DND-41 (cell line): ENCODE measurements at regions not wholly inside any gene's neighbourhood (a gene's known extent, or its start where the extent isn't known, plus 50 kb on each side); places are given as distances from the start of the nearest gene placed in this dataset.
"Not testable (repeated sequence)": the region's sequence is repeated elsewhere in the genome, so short reads cannot be mapped to it uniquely, and the experiment has no call there.

ENCODE experiments used
- ATAC-seq: fragments of 200-7000 bp; cut with Tn5 transposase; 3 replicates; pipeline ENCODE4 v1.9.1; 2021; ENCODE audit warnings: low read depth; ENCODE audit not compliant: insufficient read depth
- DNase-seq: peaks from one replicate; pipeline ENCODE4 v3.0.0-alpha.2; 2020
- H2AFZ ChIP-seq: 2 replicates; pipeline ENCODE4 v1.6.0; 2012; ENCODE audit warnings: low read depth, low read length
- H3K27ac ChIP-seq: 2 replicates; pipeline ENCODE4 v1.5.1; 2012; ENCODE audit warnings: low read length, inconsistent platforms
- H3K27me3 ChIP-seq: fragments of 200-600 bp; sonication (generic); 2 replicates; pipeline ENCODE4 v1.6.0; 2012; ENCODE audit warnings: low read length, mild to moderate bottlenecking, inconsistent platforms; ENCODE audit not compliant: insufficient read depth, poor library complexity
- H3K36me3 ChIP-seq: 2 replicates; pipeline ENCODE4 v1.5.1; 2012; ENCODE audit warnings: low read length, inconsistent platforms; ENCODE audit not compliant: insufficient read depth
- H3K4me1 ChIP-seq: 2 replicates; pipeline ENCODE4 v1.5.1; 2012; ENCODE audit warnings: mild to moderate bottlenecking, low read length; ENCODE audit not compliant: insufficient read depth
- H3K4me2 ChIP-seq: 2 replicates; pipeline ENCODE4 v1.6.0; 2012; ENCODE audit warnings: mild to moderate bottlenecking, moderate library complexity, low read length, inconsistent platforms; ENCODE audit not compliant: insufficient read depth
- H3K4me3 ChIP-seq, 2 experiments: fragments of 200-600 bp in 1 of 2; shearing (Covaris generic) in 1 of 2; 2 replicates each; pipeline ENCODE4 v1.5.1; 2012 to 2016; ENCODE audit warnings: inconsistent platforms in 2 of 2, low read length in 2 of 2, mild to moderate bottlenecking in 2 of 2, low read depth in 1 of 2, moderate library complexity in 1 of 2
- H3K79me2 ChIP-seq: 2 replicates; pipeline ENCODE4 v1.6.0; 2012; ENCODE audit warnings: low read length, inconsistent platforms; ENCODE audit not compliant: insufficient read depth
- H3K9ac ChIP-seq: 2 replicates; pipeline ENCODE4 v1.6.0; 2012; ENCODE audit warnings: low read depth, mild to moderate bottlenecking, inconsistent platforms, low read length, moderate library complexity
- H3K9me3 ChIP-seq: 2 replicates; pipeline ENCODE4 v1.5.1; 2012; ENCODE audit warnings: low read length, moderate library complexity, mild to moderate bottlenecking, inconsistent platforms; ENCODE audit not compliant: insufficient read depth, severe bottlenecking
- H4K20me1 ChIP-seq: 2 replicates; pipeline ENCODE4 v1.6.0; 2012; ENCODE audit warnings: low read length; ENCODE audit not compliant: insufficient read depth

DNA sequence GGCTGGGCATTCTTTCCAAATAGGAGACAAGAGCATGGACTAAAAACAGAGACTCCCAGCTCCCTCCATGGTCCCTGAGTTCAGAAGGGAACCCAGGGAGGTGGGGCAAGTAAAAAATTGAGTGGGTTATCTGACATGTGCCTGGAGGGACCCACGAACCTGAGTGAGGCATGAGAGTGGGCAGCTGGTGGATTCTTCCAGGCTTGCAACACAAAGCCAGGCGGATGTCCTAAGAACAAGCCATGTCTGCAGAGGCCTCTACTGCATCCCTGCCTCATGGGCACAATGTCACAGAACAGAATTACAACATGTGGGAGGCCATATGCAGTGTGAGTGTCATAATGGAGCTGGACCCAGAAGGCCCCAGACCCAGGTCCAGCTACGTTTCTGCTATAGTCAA is 3949.4 kb upstream of the OR11H1 start:
- H3K4me2 ChIP-seq, H3K9ac ChIP-seq, ATAC-seq, H3K27ac ChIP-seq, DNase-seq, H2AFZ ChIP-seq, H3K4me1 ChIP-seq, H3K79me2 ChIP-seq, H4K20me1 ChIP-seq, H3K27me3 ChIP-seq, H3K4me3 ChIP-seq, H3K36me3 ChIP-seq: not testable (repeated sequence)
- H3K9me3 ChIP-seq = peaks cover 26% of the 10 kb centered on the region

DNA sequence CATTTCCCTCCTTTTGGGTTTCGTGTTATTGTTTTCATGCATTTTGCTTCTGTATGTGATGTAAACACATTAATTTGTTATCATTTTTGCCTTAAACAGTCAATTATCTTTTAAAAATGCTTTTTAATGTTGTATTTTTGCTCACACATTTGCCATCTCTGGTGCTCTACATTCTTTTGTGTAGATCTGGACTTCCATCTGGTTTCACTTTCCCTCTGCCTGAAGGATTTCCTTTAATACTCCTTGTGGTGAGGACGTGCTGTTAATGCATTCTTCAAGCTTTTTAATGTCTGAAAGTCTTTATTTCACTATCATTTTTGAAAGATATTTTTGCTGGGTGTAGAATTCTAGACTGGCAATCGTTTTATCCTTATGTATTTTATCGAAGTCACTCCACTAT is 3945.9 kb upstream of the OR11H1 start:
- not testable (repeated sequence) for H3K4me3 ChIP-seq, H3K9me3 ChIP-seq, H3K36me3 ChIP-seq, H3K79me2 ChIP-seq, H4K20me1 ChIP-seq, H3K9ac ChIP-seq, DNase-seq, H3K27ac ChIP-seq, H2AFZ ChIP-seq, H3K4me2 ChIP-seq, H3K4me1 ChIP-seq, H3K27me3 ChIP-seq
- peak; percentile 29; the same call in 1 of the 3 replicates for ATAC-seq

DNA sequence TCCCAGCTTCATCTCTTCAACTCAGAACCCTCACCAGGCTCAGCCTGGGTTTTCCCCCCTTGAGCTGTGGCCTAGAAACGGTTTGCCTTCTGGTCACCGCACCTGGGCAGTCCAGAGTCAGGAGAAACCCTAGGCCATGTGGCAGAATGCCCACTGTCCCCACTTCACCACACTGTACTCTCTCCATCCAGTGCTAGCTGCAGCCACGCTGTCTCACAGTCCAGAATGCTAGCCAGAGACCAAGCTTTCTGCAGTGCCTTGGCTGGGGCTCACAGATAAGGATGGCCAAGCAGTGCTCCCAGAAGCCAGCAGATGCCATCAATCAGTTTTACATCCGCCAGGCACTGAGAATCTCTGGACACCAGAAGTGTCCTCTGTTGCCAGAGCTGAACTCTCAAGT is 3943.8 kb upstream of the OR11H1 start:
- not testable (repeated sequence) for H3K27ac ChIP-seq, H3K79me2 ChIP-seq, H3K4me1 ChIP-seq, H2AFZ ChIP-seq, H3K9me3 ChIP-seq, H3K27me3 ChIP-seq, H3K4me3 ChIP-seq, DNase-seq, H3K9ac ChIP-seq, H4K20me1 ChIP-seq, H3K4me2 ChIP-seq, ATAC-seq, H3K36me3 ChIP-seq

DNA sequence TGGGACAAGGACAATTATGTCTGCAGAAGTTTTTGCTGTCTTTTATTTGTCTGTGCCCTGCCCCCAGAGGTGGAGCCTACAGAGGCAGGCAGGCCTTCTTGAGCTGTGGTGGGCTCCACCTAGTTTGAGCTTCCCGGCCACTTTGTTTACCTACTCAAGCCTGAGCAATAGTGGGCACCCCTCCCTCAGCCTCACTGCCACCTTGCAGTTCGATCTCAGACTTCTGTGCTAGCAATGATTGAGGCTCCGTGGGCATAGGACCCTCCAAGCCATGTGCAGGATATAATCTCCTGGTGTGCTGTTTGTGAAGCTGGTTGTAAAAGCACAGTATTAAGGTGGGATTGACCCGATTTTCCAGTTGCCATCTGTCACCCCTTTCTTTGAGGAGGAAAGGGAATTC is 3933.4 kb upstream of the OR11H1 start:
- not testable (repeated sequence) for H3K4me1 ChIP-seq, H3K27me3 ChIP-seq, H3K4me3 ChIP-seq, H3K79me2 ChIP-seq, H3K27ac ChIP-seq, H3K9ac ChIP-seq, H4K20me1 ChIP-seq, H3K36me3 ChIP-seq, H2AFZ ChIP-seq, H3K4me2 ChIP-seq, DNase-seq, ATAC-seq
- H3K9me3 ChIP-seq = peaks cover 26% of the 10 kb centered on the region

DNA sequence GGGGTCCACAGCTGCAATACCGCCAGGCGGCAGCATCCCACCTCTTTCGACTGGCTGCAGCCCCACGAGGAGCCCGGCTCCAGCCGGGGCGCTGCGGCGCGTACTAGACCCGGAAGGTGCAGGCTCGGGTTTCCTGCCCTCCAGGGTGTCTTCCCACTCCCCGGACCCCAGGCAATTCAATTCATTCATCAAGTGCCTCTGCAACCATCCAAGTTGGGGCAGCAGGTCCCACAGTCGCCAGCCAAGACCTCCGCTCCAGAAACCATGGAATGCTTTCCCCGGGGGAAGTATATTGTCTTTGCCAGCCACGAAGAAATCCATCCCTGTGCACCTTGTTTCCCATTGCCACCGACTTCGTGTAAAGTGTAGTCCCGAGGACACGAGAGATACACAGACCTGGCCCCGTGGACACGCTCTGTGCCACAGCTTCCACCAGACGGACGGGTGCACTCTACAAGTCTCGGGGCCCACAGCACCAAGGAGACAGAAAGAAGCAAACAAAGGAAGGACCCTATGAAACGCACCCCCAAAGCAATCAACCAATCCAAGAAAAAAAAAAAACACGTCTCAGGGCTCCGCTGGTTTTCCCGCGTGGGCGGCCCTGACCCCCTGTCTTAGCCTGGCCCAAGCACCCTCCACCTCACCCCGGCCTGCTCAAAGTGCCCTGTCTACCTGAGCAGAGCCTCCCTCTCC is 3930.2 kb upstream of the OR11H1 start:
- not testable (repeated sequence) for H3K36me3 ChIP-seq, H3K4me1 ChIP-seq, DNase-seq, H3K27ac ChIP-seq, H3K27me3 ChIP-seq, H3K79me2 ChIP-seq, H4K20me1 ChIP-seq, H2AFZ ChIP-seq, H3K4me2 ChIP-seq, H3K4me3 ChIP-seq, ATAC-seq, H3K9ac ChIP-seq
- H3K9me3 ChIP-seq = peaks cover 34% of the 10 kb centered on the region
